ENCODE measurements at regions not wholly inside any gene's neighbourhood (a gene's known extent, or its start where the extent isn't known, plus 50 kb on each side); places are given as distances from the start of the nearest gene placed in this dataset.

DNA sequence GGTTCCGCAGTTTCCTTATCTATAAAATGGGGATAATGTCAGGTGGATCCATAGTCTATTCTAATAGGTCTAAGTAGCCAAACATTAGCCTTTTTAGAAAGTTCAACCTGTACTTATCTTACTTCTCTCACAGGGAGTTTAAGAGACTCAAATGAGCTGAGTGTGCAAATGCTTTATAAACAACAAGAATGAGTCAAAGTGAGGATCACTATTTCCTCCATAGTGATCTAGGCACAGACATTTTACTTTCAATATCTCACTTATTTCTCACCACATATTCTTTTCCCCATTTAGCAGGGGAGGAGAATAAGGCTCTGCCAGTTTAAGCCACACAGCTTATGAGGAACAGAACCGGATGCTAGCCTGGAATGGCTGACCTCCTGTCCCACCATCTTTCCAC is 92.1 kb upstream of the LMO4 start:
- TF ChIP-seq, protein P1, sequence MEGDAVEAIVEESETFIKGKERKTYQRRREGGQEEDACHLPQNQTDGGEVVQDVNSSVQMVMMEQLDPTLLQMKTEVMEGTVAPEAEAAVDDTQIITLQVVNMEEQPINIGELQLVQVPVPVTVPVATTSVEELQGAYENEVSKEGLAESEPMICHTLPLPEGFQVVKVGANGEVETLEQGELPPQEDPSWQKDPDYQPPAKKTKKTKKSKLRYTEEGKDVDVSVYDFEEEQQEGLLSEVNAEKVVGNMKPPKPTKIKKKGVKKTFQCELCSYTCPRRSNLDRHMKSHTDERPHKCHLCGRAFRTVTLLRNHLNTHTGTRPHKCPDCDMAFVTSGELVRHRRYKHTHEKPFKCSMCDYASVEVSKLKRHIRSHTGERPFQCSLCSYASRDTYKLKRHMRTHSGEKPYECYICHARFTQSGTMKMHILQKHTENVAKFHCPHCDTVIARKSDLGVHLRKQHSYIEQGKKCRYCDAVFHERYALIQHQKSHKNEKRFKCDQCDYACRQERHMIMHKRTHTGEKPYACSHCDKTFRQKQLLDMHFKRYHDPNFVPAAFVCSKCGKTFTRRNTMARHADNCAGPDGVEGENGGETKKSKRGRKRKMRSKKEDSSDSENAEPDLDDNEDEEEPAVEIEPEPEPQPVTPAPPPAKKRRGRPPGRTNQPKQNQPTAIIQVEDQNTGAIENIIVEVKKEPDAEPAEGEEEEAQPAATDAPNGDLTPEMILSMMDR (conservative IDR thresholded peaks at IDR 0.05; ENCODE audit: low read depth, low read length), result no peak
- no peak for TF ChIP-seq EZH2 (IDR thresholded peaks at IDR 0.05; ENCODE audit: borderline replicate concordance, low read depth, low read length, poor library complexity, severe bottlenecking)
